H1 (cell line): ENCODE measurements at regions not wholly inside any gene's neighbourhood (a gene's known extent, or its start where the extent isn't known, plus 50 kb on each side); places are given as distances from the start of the nearest gene placed in this dataset.

Source experiments
- CTCF ChIA-PET: fragments of 300-600 bp; sonication (Branson Sonifier 250); formaldehyde crosslinking; loops from one replicate; lab custom pipeline; 2021; ENCODE audit not compliant: partially characterized antibody; lab: Charles Lee
- POLR2A ChIA-PET: fragments of 300-600 bp; sonication (Branson Sonifier 250); formaldehyde crosslinking; loops from one replicate; lab custom pipeline; 2021; ENCODE audit warnings: inconsistent platforms; ENCODE audit not compliant: partially characterized antibody; lab: Charles Lee
- DNase-seq, 2 experiments: peaks; one replicate each; pipeline versions ENCODE4 v3.0.0 to v3.0.0-alpha.2; 2010 to 2022; ENCODE audit warnings: low spot score in 2 of 2, low read depth in 1 of 2, mixed read lengths in 1 of 2
- FAIRE-seq: peaks from 2 replicates; lab custom pipeline; 2011; peaks lifted over from hg19 to GRCh38; lab: Jason Lieb, UNC
- H2AFZ ChIP-seq: 2 replicates; pipeline ENCODE4 v1.8.1; 2012; ENCODE audit warnings: low read length, inconsistent platforms
- H2AK5ac ChIP-seq: 2 replicates; pipeline ENCODE4 v1.6.1; 2013; ENCODE audit warnings: low read depth, low read length
- H2BK120ac ChIP-seq: replicated peaks from 2 replicates; pipeline ENCODE3; 2013; ENCODE audit warnings: low read depth, low read length, inconsistent platforms
- H2BK12ac ChIP-seq: 2 replicates; pipeline ENCODE4 v1.6.1; 2013; ENCODE audit warnings: low read depth, low read length
- H2BK15ac ChIP-seq: 2 replicates; pipeline ENCODE4 v1.6.1; 2013; ENCODE audit warnings: low read length
- H2BK20ac ChIP-seq: 2 replicates; pipeline ENCODE4 v1.6.1; 2013; ENCODE audit warnings: low read length
- H2BK5ac ChIP-seq: 2 replicates; pipeline ENCODE4 v1.6.1; 2013; ENCODE audit warnings: low read depth, low read length
- H3K14ac ChIP-seq: 2 replicates; pipeline ENCODE4 v1.6.1; 2013; ENCODE audit warnings: inconsistent platforms; ENCODE audit not compliant: insufficient read length
- H3K18ac ChIP-seq: 2 replicates; pipeline ENCODE4 v1.6.1; 2013; ENCODE audit warnings: low read length; ENCODE audit errors: extremely low read depth
- H3K23ac ChIP-seq: 2 replicates; pipeline ENCODE4 v1.6.1; 2013; ENCODE audit warnings: inconsistent platforms; ENCODE audit not compliant: insufficient read length
- H3K23me2 ChIP-seq: 2 replicates; pipeline ENCODE4 v1.6.1; 2013; ENCODE audit warnings: low read depth, low read length
- H3K27ac ChIP-seq: 2 replicates; pipeline ENCODE4 v1.6.1; 2011; ENCODE audit warnings: low read depth, low read length, inconsistent platforms
- H3K27me3 ChIP-seq, 4 experiments: replicated peaks in 1 of 4; 1 replicate in 1 of 4; 2 replicates in 3 of 4; pipeline versions ENCODE4 v1.6.1 to v1.8.1; 2011 to 2013; ENCODE audit warnings: low read length in 3 of 4, mild to moderate bottlenecking in 3 of 4, inconsistent platforms in 2 of 4, mixed read lengths in 2 of 4, moderate library complexity in 1 of 4; ENCODE audit not compliant: control insufficient read depth in 3 of 4, insufficient read depth in 3 of 4; ENCODE audit errors: extremely low read depth in 1 of 4
- H3K36me3 ChIP-seq, 4 experiments: 2 replicates each; pipeline versions ENCODE4 v1.6.1 to v1.8.1; 2011 to 2013; ENCODE audit warnings: mild to moderate bottlenecking in 4 of 4, low read length in 3 of 4, moderate library complexity in 2 of 4, control low read depth in 1 of 4, inconsistent platforms in 1 of 4; ENCODE audit not compliant: insufficient read depth in 4 of 4, control insufficient read depth in 2 of 4
- H3K4ac ChIP-seq: replicated peaks from 2 replicates; pipeline ENCODE3; 2013; ENCODE audit warnings: low read length, low read depth, mixed read lengths, inconsistent platforms; ENCODE audit not compliant: insufficient read length
- H3K4me1 ChIP-seq, 4 experiments: replicated peaks in 1 of 4; 1 replicate in 1 of 4; 2 replicates in 3 of 4; pipeline versions ENCODE4 v1.6.1 to v1.8.1; 2011 to 2013; ENCODE audit warnings: low read length in 3 of 4, inconsistent platforms in 2 of 4, mixed read lengths in 1 of 4; ENCODE audit not compliant: insufficient read depth in 4 of 4, control insufficient read depth in 3 of 4
- H3K4me2 ChIP-seq, 2 experiments: 2 replicates each; pipeline versions ENCODE4 v1.6.1 to v1.8.1; 2011 to 2013; ENCODE audit warnings: low read depth in 2 of 2, low read length in 2 of 2, control low read depth in 1 of 2, inconsistent platforms in 1 of 2, mild to moderate bottlenecking in 1 of 2; ENCODE audit not compliant: insufficient read depth in 1 of 2
- H3K4me3 ChIP-seq, 4 experiments: fragments of 200-600, 300-600 bp in 1 of 4; sonication (generic), shearing (Covaris generic), sonication (Bioruptor Twin) in 1 of 4; 2 replicates each; pipeline versions ENCODE4 v1.5.1 to v1.8.1; 2011 to 2016; ENCODE audit warnings: low read length in 4 of 4, low read depth in 3 of 4, control low read depth in 2 of 4, inconsistent platforms in 2 of 4, mild to moderate bottlenecking in 2 of 4, mixed read lengths in 1 of 4, moderate library complexity in 1 of 4; ENCODE audit not compliant: insufficient read depth in 2 of 4; ENCODE audit errors: extremely low read depth in 1 of 4
- H3K56ac ChIP-seq: replicated peaks from 2 replicates; pipeline ENCODE3; 2013; ENCODE audit warnings: low read depth, mild to moderate bottlenecking, mixed read lengths, low read length, inconsistent platforms; ENCODE audit not compliant: insufficient read length
- H3K79me1 ChIP-seq: 2 replicates; pipeline ENCODE4 v1.6.1; 2013; ENCODE audit warnings: low read depth, low read length, control low read depth
- H3K79me2 ChIP-seq, 2 experiments: 2 replicates each; pipeline versions ENCODE4 v1.6.1 to v1.8.1; 2012 to 2013; ENCODE audit warnings: low read length in 2 of 2, mild to moderate bottlenecking in 2 of 2, inconsistent platforms in 1 of 2; ENCODE audit not compliant: insufficient read depth in 2 of 2, control insufficient read depth in 1 of 2
- H3K9ac ChIP-seq, 4 experiments: replicated peaks in 1 of 4; 1 replicate in 1 of 4; 2 replicates in 3 of 4; pipeline versions ENCODE4 v1.6.1 to v1.8.1; 2011 to 2013; ENCODE audit warnings: low read depth in 3 of 4, low read length in 3 of 4, control low read depth in 2 of 4, mild to moderate bottlenecking in 2 of 4, moderate library complexity in 2 of 4, inconsistent platforms in 1 of 4; ENCODE audit errors: extremely low read depth in 1 of 4
- H3K9me3 ChIP-seq, 2 experiments: 2 replicates each; pipeline versions ENCODE4 v1.6.1 to v1.8.1; 2012 to 2013; ENCODE audit warnings: mild to moderate bottlenecking in 2 of 2, moderate library complexity in 2 of 2, control low read depth in 1 of 2, inconsistent platforms in 1 of 2, low read depth in 1 of 2, low read length in 1 of 2, mixed read lengths in 1 of 2; ENCODE audit not compliant: insufficient read depth in 2 of 2
- H4K20me1 ChIP-seq, 2 experiments: replicated peaks in 1 of 2; 2 replicates each; pipeline versions ENCODE3 to v1.8.1; 2011 to 2013; ENCODE audit warnings: inconsistent platforms in 2 of 2, low read length in 2 of 2, mild to moderate bottlenecking in 1 of 2; ENCODE audit not compliant: insufficient read depth in 2 of 2, control insufficient read depth in 1 of 2
- H4K5ac ChIP-seq: 2 replicates; pipeline ENCODE4 v1.6.1; 2013; ENCODE audit warnings: low read length, low read depth, mixed read lengths, inconsistent platforms; ENCODE audit not compliant: insufficient read length
- H4K8ac ChIP-seq: 2 replicates; pipeline ENCODE4 v1.8.0; 2013; ENCODE audit warnings: mild to moderate bottlenecking, moderate library complexity, low read length, inconsistent platforms; ENCODE audit not compliant: insufficient read depth; ENCODE audit errors: extremely low read depth
- H4K91ac ChIP-seq: replicated peaks from 2 replicates; pipeline ENCODE3; 2013; ENCODE audit warnings: low read length, mixed read lengths, inconsistent platforms; ENCODE audit not compliant: insufficient read length
- BACH1 ChIP-seq: IDR thresholded peaks from 2 replicates; pipeline ENCODE4 v1.6.1; 2012; ENCODE audit warnings: low read length, improper control_type of control experiment
- CHD2 ChIP-seq: IDR thresholded peaks from 2 replicates; pipeline ENCODE4 v1.6.1; 2012; ENCODE audit warnings: low read length, improper control_type of control experiment
- CTBP2 ChIP-seq: IDR thresholded peaks from 2 replicates; pipeline ENCODE4 v1.7.0; 2011; ENCODE audit warnings: borderline replicate concordance, mild to moderate bottlenecking, moderate library complexity, mixed read lengths, low read length; ENCODE audit not compliant: insufficient read depth, insufficient read length
- FOSL1 ChIP-seq: IDR thresholded peaks from 2 replicates; pipeline ENCODE4 v1.6.1; 2011; ENCODE audit warnings: mild to moderate bottlenecking, low read depth, low read length, moderate library complexity; ENCODE audit not compliant: insufficient read depth
- JUND ChIP-seq: IDR thresholded peaks from 2 replicates; pipeline ENCODE4 v1.6.1; 2011; ENCODE audit warnings: mild to moderate bottlenecking, improper control_type of control experiment, low read length
- MAFK ChIP-seq: IDR thresholded peaks from 2 replicates; pipeline ENCODE4 v1.6.1; 2012; ENCODE audit warnings: low read depth, mild to moderate bottlenecking, improper control_type of control experiment, low read length
- POLR2A ChIP-seq, 2 experiments: IDR thresholded peaks; 1 replicate in 1 of 2; 2 replicates in 1 of 2; pipeline ENCODE4 v1.6.1; 2011; ENCODE audit warnings: low read depth in 2 of 2, low read length in 2 of 2, mild to moderate bottlenecking in 2 of 2; ENCODE audit errors: control extremely low read depth in 1 of 2
- POLR2AphosphoS5 ChIP-seq: IDR thresholded peaks from 2 replicates; pipeline ENCODE4 v1.6.1; 2011; ENCODE audit warnings: low read depth, low read length
- SRF ChIP-seq: IDR thresholded peaks from 2 replicates; pipeline ENCODE4 v1.6.1; 2011; ENCODE audit warnings: mild to moderate bottlenecking, low read depth, low read length, moderate library complexity
- TAF7 ChIP-seq: optimal IDR thresholded peaks from 2 replicates; pipeline ENCODE3; 2011; ENCODE audit warnings: low read depth, mild to moderate bottlenecking, inconsistent platforms, low read length, moderate library complexity, borderline replicate concordance
- YY1 ChIP-seq: IDR thresholded peaks from 2 replicates; pipeline ENCODE4 v1.6.1; 2011; ENCODE audit warnings: low read depth, mild to moderate bottlenecking, low read length
- WGBS, 2 experiments: shearing (Covaris generic) in 1 of 2; methylation state at CpG; one replicate each; pipeline versions ENCODE4 v1.1.6 to v1.1.7; 2013 to 2015; ENCODE audit warnings: low lambda C conversion rate in 2 of 2, mixed read lengths in 2 of 2, inconsistent platforms in 1 of 2, low coverage in 1 of 2, missing lambda C conversion rate in 1 of 2; ENCODE audit not compliant: insufficient replicate concordance in 2 of 2, insufficient coverage in 1 of 2, insufficient read length in 1 of 2; ENCODE audit errors: extremely low coverage in 1 of 2, missing lambda C conversion rate in 1 of 2; 5-methylcytosine and 5-hydroxymethylcytosine counted together
- TF ChIP-seq, protein P1 (sequence below): IDR thresholded peaks from 2 replicates; pipeline ENCODE4 v1.6.1; 2012; ENCODE audit warnings: low read length, inconsistent platforms
- TF ChIP-seq, protein P2 (sequence below): IDR thresholded peaks from 2 replicates; pipeline ENCODE4 v1.6.1; 2011; ENCODE audit warnings: low read depth, mild to moderate bottlenecking, low read length; ENCODE audit not compliant: insufficient read depth

DNA sequence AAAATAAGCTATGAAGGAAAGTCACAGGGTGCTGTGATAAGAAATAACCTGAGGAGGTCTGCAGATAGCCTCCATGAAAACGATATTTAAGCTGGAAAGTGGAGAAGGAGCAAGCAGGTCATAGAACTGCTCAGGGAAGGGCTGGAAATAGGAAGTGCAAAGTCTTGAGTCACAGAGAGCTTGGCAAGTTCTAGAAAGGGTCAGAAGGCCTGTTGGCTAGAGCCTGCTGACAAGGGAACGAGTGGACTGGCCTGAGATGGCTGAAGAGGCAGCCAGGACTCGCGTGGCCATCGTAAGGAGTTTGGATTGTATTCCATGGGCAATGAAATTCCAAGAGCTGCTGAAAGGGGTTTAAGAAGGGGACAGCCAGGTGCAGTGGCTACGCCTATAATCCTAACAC is 64.7 kb upstream of the IL12A start:
- ChIA-PET POLR2A (no interaction called here), CTCF (interaction anchor here (0.6 to 4.5 kb wide), 6 partner anchors 10 to 83 kb away, joined by 3 to 19 read pairs (median 4); no protein-coding TSS in a partner anchor)
- Histone ChIP-seq H4K20me1 (no peaks in the 10 kb centered on the region), H3K14ac (no peak overlapping the region), H3K4me3 (no peak overlapping the region), H3K27me3 (no peaks in the 10 kb centered on the region), H3K79me2 (no peaks in the 10 kb centered on the region), H3K9ac (no peak overlapping the region), H2BK15ac (no peak overlapping the region), H3K9me3 (no peaks in the 10 kb centered on the region), H4K91ac (no peak overlapping the region), H2BK5ac (no peak overlapping the region), H3K18ac (no peak overlapping the region), H2BK12ac (no peak overlapping the region), H3K56ac (no peak overlapping the region), H2AK5ac (no peak overlapping the region), H3K79me1 (no peaks in the 10 kb centered on the region), H2AFZ (no peak overlapping the region), H3K27ac (no peak overlapping the region), H3K4me2 (no peak overlapping the region), H3K4me1 (no peaks in the 10 kb centered on the region), H3K36me3 (no peaks in the 10 kb centered on the region), H4K8ac (no peak overlapping the region), H2BK120ac (no peak overlapping the region), H3K23me2 (no peaks in the 10 kb centered on the region), H4K5ac (no peak overlapping the region), H3K4ac (no peak overlapping the region), H2BK20ac (no peak overlapping the region), H3K23ac (no peak overlapping the region)
- FAIRE-seq = no peak
- no peak for DNase-seq
- 93% methylated on average over 6 of the region's 6 CpGs; no CpG with 5 or more reads in 1 of the 2 experiments for WGBS, 2 experiments
- no peak for TF ChIP-seq FOSL1
- TF ChIP-seq TAF7 = no peak
- TF ChIP-seq JUND = no peak
- TF ChIP-seq SRF = no peak
- TF ChIP-seq, protein P1, sequence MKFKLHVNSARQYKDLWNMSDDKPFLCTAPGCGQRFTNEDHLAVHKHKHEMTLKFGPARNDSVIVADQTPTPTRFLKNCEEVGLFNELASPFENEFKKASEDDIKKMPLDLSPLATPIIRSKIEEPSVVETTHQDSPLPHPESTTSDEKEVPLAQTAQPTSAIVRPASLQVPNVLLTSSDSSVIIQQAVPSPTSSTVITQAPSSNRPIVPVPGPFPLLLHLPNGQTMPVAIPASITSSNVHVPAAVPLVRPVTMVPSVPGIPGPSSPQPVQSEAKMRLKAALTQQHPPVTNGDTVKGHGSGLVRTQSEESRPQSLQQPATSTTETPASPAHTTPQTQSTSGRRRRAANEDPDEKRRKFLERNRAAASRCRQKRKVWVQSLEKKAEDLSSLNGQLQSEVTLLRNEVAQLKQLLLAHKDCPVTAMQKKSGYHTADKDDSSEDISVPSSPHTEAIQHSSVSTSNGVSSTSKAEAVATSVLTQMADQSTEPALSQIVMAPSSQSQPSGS = no peak
- TF ChIP-seq CHD2 = no peak
- TF ChIP-seq MAFK = no peak
- no peak for TF ChIP-seq CTBP2
- TF ChIP-seq BACH1 = no peak
- no peak for TF ChIP-seq POLR2A (IDR thresholded peaks at IDR 0.05; ENCODE audit: control extremely low read depth in 1 of 2, low read depth in 2 of 2, low read length in 2 of 2)
- TF ChIP-seq, protein P2, sequence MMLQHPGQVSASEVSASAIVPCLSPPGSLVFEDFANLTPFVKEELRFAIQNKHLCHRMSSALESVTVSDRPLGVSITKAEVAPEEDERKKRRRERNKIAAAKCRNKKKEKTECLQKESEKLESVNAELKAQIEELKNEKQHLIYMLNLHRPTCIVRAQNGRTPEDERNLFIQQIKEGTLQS = no peak
- no peak for TF ChIP-seq YY1
- TF ChIP-seq POLR2AphosphoS5 = no peak
